IMR-90 (cell line): ENCODE measurements at regions not wholly inside any gene's neighbourhood (a gene's known extent, or its start where the extent isn't known, plus 50 kb on each side); places are given as distances from the start of the nearest gene placed in this dataset.

Source experiments
- ATAC-seq: fragments of 200-7000 bp; cut with Tn5 transposase; 2 replicates; pipeline ENCODE4 v1.9.1; 2020; ENCODE audit warnings: low read depth, mild to moderate bottlenecking, moderate library complexity
- BruUV-seq: library from RNA; stranded (reverse); fragments of 400-500 nt; replicated peaks from 2 replicates; lab custom pipeline; 2021; lab: Mats Ljungman, UMichigan
- CTCF ChIA-PET: fragments of 300-600 bp; formaldehyde crosslinking; extraction: SDS; loops from one replicate; lab custom pipeline; 2021; ENCODE audit warnings: antibody characterized with exemption; lab: Yijun Ruan, JAX
- POLR2A ChIA-PET: fragments of 300-600 bp; sonication (Branson Sonifier 250); formaldehyde crosslinking; loops from one replicate; lab custom pipeline; 2022; ENCODE audit warnings: antibody characterized with exemption; ENCODE audit not compliant: unreplicated experiment; lab: Charles Lee
- DNase-seq: peaks from one replicate; pipeline ENCODE4 v3.0.0; 2013
- H2AFZ ChIP-seq: replicated peaks from 2 replicates; pipeline ENCODE3; 2013; ENCODE audit warnings: low read length, mild to moderate bottlenecking; ENCODE audit not compliant: poor library complexity
- H2AK5ac ChIP-seq: 2 replicates; pipeline ENCODE4 v1.6.1; 2013; ENCODE audit warnings: low read depth, low read length, inconsistent platforms
- H2AK9ac ChIP-seq: replicated peaks from 2 replicates; pipeline ENCODE3; 2013; ENCODE audit warnings: mild to moderate bottlenecking, low read depth, low read length, moderate library complexity; ENCODE audit not compliant: poor library complexity
- H2BK120ac ChIP-seq: 2 replicates; pipeline ENCODE4 v1.6.1; 2013; ENCODE audit warnings: low read depth, low read length, inconsistent platforms
- H2BK15ac ChIP-seq: 3 replicates; pipeline ENCODE4 v1.6.1; 2013; ENCODE audit warnings: low read depth, low read length, inconsistent platforms
- H2BK20ac ChIP-seq: 2 replicates; pipeline ENCODE4 v1.6.1; 2013; ENCODE audit warnings: low read depth, mild to moderate bottlenecking, inconsistent platforms, low read length, moderate library complexity
- H2BK5ac ChIP-seq: 2 replicates; pipeline ENCODE4 v1.6.1; 2013; ENCODE audit warnings: mild to moderate bottlenecking, low read depth, low read length, inconsistent platforms; ENCODE audit not compliant: poor library complexity, severe bottlenecking
- H3K14ac ChIP-seq: replicated peaks from 2 replicates; pipeline ENCODE4 v1.6.1; 2013; ENCODE audit warnings: low read depth, low read length, inconsistent platforms
- H3K18ac ChIP-seq: 2 replicates; pipeline ENCODE4 v1.6.1; 2013; ENCODE audit warnings: low read depth, low read length, control low read depth
- H3K23ac ChIP-seq: 2 replicates; pipeline ENCODE4 v1.6.1; 2013; ENCODE audit warnings: low read depth, low read length, inconsistent platforms
- H3K27ac ChIP-seq: 2 replicates; pipeline ENCODE4 v1.5.1; 2013; ENCODE audit warnings: mild to moderate bottlenecking, control low read depth, low read length; ENCODE audit not compliant: insufficient read depth
- H3K27me3 ChIP-seq: 2 replicates; pipeline ENCODE4 v1.6.1; 2013; ENCODE audit warnings: low read length; ENCODE audit not compliant: control insufficient read depth, insufficient read depth
- H3K36me3 ChIP-seq: 2 replicates; pipeline ENCODE4 v1.6.1; 2013; ENCODE audit warnings: low read length, mixed read lengths; ENCODE audit not compliant: control insufficient read depth, insufficient read depth
- H3K4ac ChIP-seq: 2 replicates; pipeline ENCODE4 v1.6.1; 2013; ENCODE audit warnings: low read depth, low read length, inconsistent platforms
- H3K4me1 ChIP-seq: 2 replicates; pipeline ENCODE4 v1.6.1; 2013; ENCODE audit warnings: low read length, mixed read lengths; ENCODE audit not compliant: control insufficient read depth, insufficient read depth
- H3K4me2 ChIP-seq: 2 replicates; pipeline ENCODE4 v1.6.1; 2013; ENCODE audit warnings: low read depth, mild to moderate bottlenecking, control low read depth, low read length, moderate library complexity
- H3K4me3 ChIP-seq: 2 replicates; pipeline ENCODE4 v1.5.1; 2013; ENCODE audit warnings: low read depth, mild to moderate bottlenecking, control low read depth, low read length, moderate library complexity; ENCODE audit not compliant: insufficient read depth
- H3K56ac ChIP-seq: 2 replicates; pipeline ENCODE4 v1.6.1; 2013; ENCODE audit warnings: low read length, inconsistent platforms; ENCODE audit not compliant: insufficient read depth; ENCODE audit errors: extremely low read depth
- H3K79me1 ChIP-seq, 2 experiments: 2 replicates each; pipeline ENCODE4 v1.6.1; 2013; ENCODE audit warnings: low read length in 2 of 2, inconsistent platforms in 1 of 2, low read depth in 1 of 2
- H3K9ac ChIP-seq: 2 replicates; pipeline ENCODE4 v1.6.1; 2013; ENCODE audit warnings: low read depth, low read length, control low read depth
- H3K9me1 ChIP-seq: 2 replicates; pipeline ENCODE4 v1.6.1; 2013; ENCODE audit warnings: low read length, inconsistent platforms; ENCODE audit not compliant: insufficient read depth
- H3K9me3 ChIP-seq: 2 replicates; pipeline ENCODE4 v1.6.1; 2013; ENCODE audit warnings: low read length; ENCODE audit not compliant: control insufficient read depth, insufficient read depth
- H4K20me1 ChIP-seq: 2 replicates; pipeline ENCODE4 v1.6.1; 2013; ENCODE audit warnings: low read length, inconsistent platforms; ENCODE audit not compliant: insufficient read depth
- H4K5ac ChIP-seq: 2 replicates; pipeline ENCODE4 v1.6.1; 2013; ENCODE audit warnings: mild to moderate bottlenecking, low read depth, low read length, control low read depth
- H4K8ac ChIP-seq, 2 experiments: 2 replicates each; pipeline ENCODE4 v1.6.1; 2013; ENCODE audit warnings: low read depth in 2 of 2, low read length in 2 of 2, control low read depth in 1 of 2, inconsistent platforms in 1 of 2
- H4K91ac ChIP-seq: 2 replicates; pipeline ENCODE4 v1.6.1; 2013; ENCODE audit warnings: low read depth, low read length, inconsistent platforms; ENCODE audit not compliant: insufficient read depth
- BHLHE40 ChIP-seq: fragments of 150-350 bp; IDR thresholded peaks from 2 replicates; pipeline ENCODE4 v1.6.1; 2016; ENCODE audit warnings: mild to moderate bottlenecking, low read depth, low read length
- CEBPB ChIP-seq: IDR thresholded peaks from 2 replicates; pipeline ENCODE4 v1.6.1; 2012; ENCODE audit warnings: low read depth, low read length, improper control_type of control experiment
- CHD1 ChIP-seq: IDR thresholded peaks from 2 replicates; pipeline ENCODE4 v1.6.1; 2012; ENCODE audit warnings: low read depth, low read length, improper control_type of control experiment
- FOS ChIP-seq: fragments of 150-350 bp; IDR thresholded peaks from 2 replicates; pipeline ENCODE4 v1.6.1; 2016; ENCODE audit warnings: low read depth, low read length
- MAFK ChIP-seq: IDR thresholded peaks from 2 replicates; pipeline ENCODE4 v1.6.1; 2012; ENCODE audit warnings: low read depth, low read length, improper control_type of control experiment
- MAZ ChIP-seq: IDR thresholded peaks from 2 replicates; pipeline ENCODE4 v1.6.1; 2012; ENCODE audit warnings: low read depth, mild to moderate bottlenecking, low read length, improper control_type of control experiment, moderate library complexity, borderline replicate concordance
- MXI1 ChIP-seq: IDR thresholded peaks from 2 replicates; pipeline ENCODE4 v1.6.1; 2012; ENCODE audit warnings: low read depth, mild to moderate bottlenecking, low read length, moderate library complexity, borderline replicate concordance
- NFE2L2 ChIP-seq: fragments of 150-350 bp; IDR thresholded peaks from 2 replicates; pipeline ENCODE4 v1.6.1; 2016; ENCODE audit warnings: low read depth, mild to moderate bottlenecking, low read length
- POLR2A ChIP-seq: IDR thresholded peaks from 2 replicates; pipeline ENCODE4 v1.6.1; 2012; ENCODE audit warnings: mild to moderate bottlenecking, low read depth, low read length
- RAD21 ChIP-seq: IDR thresholded peaks from 2 replicates; pipeline ENCODE4 v1.6.1; 2012; ENCODE audit warnings: low read length, improper control_type of control experiment
- RCOR1 ChIP-seq: IDR thresholded peaks from 2 replicates; pipeline ENCODE4 v1.6.1; 2012; ENCODE audit warnings: mild to moderate bottlenecking, low read length, improper control_type of control experiment; ENCODE audit not compliant: insufficient replicate concordance
- RFX5 ChIP-seq: IDR thresholded peaks from 2 replicates; pipeline ENCODE4 v1.8.0; 2012; ENCODE audit warnings: low read depth, mild to moderate bottlenecking, low read length, moderate library complexity
- SMC3 ChIP-seq: fragments of 150-350 bp; IDR thresholded peaks from 2 replicates; pipeline ENCODE4 v1.6.1; 2016; ENCODE audit warnings: low read depth, mild to moderate bottlenecking, antibody characterized with exemption, low read length, moderate library complexity
- WGBS, 2 experiments: methylation state at CpG; one replicate each; pipeline versions ENCODE4 v1.1.5 to v1.1.7; 2013; ENCODE audit warnings: missing lambda C conversion rate in 2 of 2; ENCODE audit not compliant: insufficient read length in 1 of 2; ENCODE audit errors: extremely low coverage in 2 of 2; 5-methylcytosine and 5-hydroxymethylcytosine counted together
- dilution Hi-C: fragments of 300-500 bp; cut with HindIII; formaldehyde crosslinking; loops from one replicate; pipeline ENCODE4 v1.14.3; 2018; ENCODE audit warnings: low sequenced_read_pairs; ENCODE audit not compliant: unreplicated experiment
- in situ Hi-C: fragments of 300-500 bp; cut with MboI; formaldehyde crosslinking; loops from 3 replicates; pipeline ENCODE4 v1.14.3; 2019; ENCODE audit warnings: low sequenced_read_pairs, inconsistent platforms, mixed read lengths
- intact Hi-C: fragments of 100-400 bp; cut with micrococcal nuclease; formaldehyde crosslinking; loops from 2 replicates; pipeline ENCODE4 v1.10.0; 2022
- TF ChIP-seq, protein P1 (sequence below): fragments of 150-350 bp; IDR thresholded peaks from 2 replicates; pipeline ENCODE4 v1.6.1; 2016; ENCODE audit warnings: low read depth, mild to moderate bottlenecking, low read length, moderate library complexity, borderline replicate concordance
- TF ChIP-seq, protein P2 (sequence below): fragments of 150-350 bp; IDR thresholded peaks from 2 replicates; pipeline ENCODE4 v1.6.1; 2017; ENCODE audit warnings: mild to moderate bottlenecking, antibody characterized with exemption, low read length, low read depth
- TF ChIP-seq, protein P3 (sequence below): conservative IDR thresholded peaks from 2 replicates; pipeline ENCODE4 v1.5.1; 2012; ENCODE audit warnings: mild to moderate bottlenecking, low read depth, low read length, improper control_type of control experiment

DNA sequence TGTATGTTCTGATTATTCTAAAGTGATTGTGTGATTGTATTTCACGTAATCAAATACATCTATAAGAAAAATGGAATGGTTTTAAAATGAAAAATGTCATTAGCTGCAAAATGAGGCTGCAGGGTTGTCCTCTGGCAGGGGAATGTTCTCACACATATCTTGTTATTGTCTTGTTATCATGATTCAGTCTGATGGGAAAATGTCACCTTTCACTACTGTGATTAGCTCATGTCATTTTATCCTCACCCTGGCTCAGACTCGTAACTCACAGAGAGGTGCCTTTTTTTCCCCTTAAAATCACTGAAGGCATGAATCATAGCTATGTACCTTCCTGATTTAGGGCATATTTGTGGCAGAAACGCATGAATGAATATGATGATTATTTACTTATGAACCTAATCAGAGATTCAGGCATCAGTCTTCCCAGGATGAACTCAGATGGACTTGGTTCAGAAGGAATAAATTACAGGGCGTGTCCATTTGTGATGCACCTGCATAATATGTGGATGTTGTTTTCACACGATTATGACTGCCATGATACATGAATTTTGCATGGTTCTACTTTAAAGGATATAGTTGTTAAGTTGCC, 1339.2 kb downstream of the AACS start:
- H3K18ac ChIP-seq = no peak overlapping the region
- no peaks in the 10 kb centered on the region for H3K9me1 ChIP-seq
- no peak overlapping the region for H2AK5ac ChIP-seq
- no peak overlapping the region for H2AK9ac ChIP-seq
- H3K4ac ChIP-seq = no peak overlapping the region
- H3K4me1 ChIP-seq = no peaks in the 10 kb centered on the region
- no peak overlapping the region for H4K5ac ChIP-seq
- no peak overlapping the region for H2BK5ac ChIP-seq
- CTCF ChIA-PET = no interaction called here
- H3K9ac ChIP-seq = no peak overlapping the region
- no peaks in the 10 kb centered on the region for H3K79me1 ChIP-seq
- H3K27ac ChIP-seq = no peak overlapping the region
- no peaks in the 10 kb centered on the region for H3K27me3 ChIP-seq
- no peak overlapping the region for H3K56ac ChIP-seq
- no peaks in the 10 kb centered on the region for H4K20me1 ChIP-seq
- H3K4me2 ChIP-seq = no peak overlapping the region
- dilution Hi-C loops (no loop called here), intact Hi-C loops (no loop called here), in situ Hi-C loops (no loop called here)
- no peak overlapping the region for H3K14ac ChIP-seq
- POLR2A ChIA-PET = no interaction called here
- ATAC-seq = no peak
- no peak overlapping the region for H3K23ac ChIP-seq
- WGBS, 2 experiments = no CpG with 5 or more reads among the region's 5 CpGs
- H2BK20ac ChIP-seq = no peak overlapping the region
- no peak overlapping the region for H4K91ac ChIP-seq
- H4K8ac ChIP-seq = no peak overlapping the region
- H2BK15ac ChIP-seq = no peak overlapping the region
- no peak for DNase-seq
- no peak overlapping the region for H2AFZ ChIP-seq
- no peak overlapping the region for H2BK120ac ChIP-seq
- BruUV-seq = no TSS peak
- no peaks in the 10 kb centered on the region for H3K36me3 ChIP-seq
- TF ChIP-seq, protein P1, sequence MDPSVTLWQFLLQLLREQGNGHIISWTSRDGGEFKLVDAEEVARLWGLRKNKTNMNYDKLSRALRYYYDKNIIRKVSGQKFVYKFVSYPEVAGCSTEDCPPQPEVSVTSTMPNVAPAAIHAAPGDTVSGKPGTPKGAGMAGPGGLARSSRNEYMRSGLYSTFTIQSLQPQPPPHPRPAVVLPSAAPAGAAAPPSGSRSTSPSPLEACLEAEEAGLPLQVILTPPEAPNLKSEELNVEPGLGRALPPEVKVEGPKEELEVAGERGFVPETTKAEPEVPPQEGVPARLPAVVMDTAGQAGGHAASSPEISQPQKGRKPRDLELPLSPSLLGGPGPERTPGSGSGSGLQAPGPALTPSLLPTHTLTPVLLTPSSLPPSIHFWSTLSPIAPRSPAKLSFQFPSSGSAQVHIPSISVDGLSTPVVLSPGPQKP = no peak
- TF ChIP-seq POLR2A (no peak), RAD21 (no peak), CHD1 (no peak), CEBPB (no peak), RFX5 (no peak), SMC3 (no peak), MAZ (no peak), FOS (no peak), MAFK (no peak), RCOR1 (no peak), MXI1 (no peak), BHLHE40 (no peak), NFE2L2 (no peak)
- TF ChIP-seq, protein P2, sequence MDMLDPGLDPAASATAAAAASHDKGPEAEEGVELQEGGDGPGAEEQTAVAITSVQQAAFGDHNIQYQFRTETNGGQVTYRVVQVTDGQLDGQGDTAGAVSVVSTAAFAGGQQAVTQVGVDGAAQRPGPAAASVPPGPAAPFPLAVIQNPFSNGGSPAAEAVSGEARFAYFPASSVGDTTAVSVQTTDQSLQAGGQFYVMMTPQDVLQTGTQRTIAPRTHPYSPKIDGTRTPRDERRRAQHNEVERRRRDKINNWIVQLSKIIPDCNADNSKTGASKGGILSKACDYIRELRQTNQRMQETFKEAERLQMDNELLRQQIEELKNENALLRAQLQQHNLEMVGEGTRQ = no peak
- TF ChIP-seq, protein P3, sequence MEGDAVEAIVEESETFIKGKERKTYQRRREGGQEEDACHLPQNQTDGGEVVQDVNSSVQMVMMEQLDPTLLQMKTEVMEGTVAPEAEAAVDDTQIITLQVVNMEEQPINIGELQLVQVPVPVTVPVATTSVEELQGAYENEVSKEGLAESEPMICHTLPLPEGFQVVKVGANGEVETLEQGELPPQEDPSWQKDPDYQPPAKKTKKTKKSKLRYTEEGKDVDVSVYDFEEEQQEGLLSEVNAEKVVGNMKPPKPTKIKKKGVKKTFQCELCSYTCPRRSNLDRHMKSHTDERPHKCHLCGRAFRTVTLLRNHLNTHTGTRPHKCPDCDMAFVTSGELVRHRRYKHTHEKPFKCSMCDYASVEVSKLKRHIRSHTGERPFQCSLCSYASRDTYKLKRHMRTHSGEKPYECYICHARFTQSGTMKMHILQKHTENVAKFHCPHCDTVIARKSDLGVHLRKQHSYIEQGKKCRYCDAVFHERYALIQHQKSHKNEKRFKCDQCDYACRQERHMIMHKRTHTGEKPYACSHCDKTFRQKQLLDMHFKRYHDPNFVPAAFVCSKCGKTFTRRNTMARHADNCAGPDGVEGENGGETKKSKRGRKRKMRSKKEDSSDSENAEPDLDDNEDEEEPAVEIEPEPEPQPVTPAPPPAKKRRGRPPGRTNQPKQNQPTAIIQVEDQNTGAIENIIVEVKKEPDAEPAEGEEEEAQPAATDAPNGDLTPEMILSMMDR = no peak
- peaks cover 20% of the 10 kb centered on the region for H3K9me3 ChIP-seq
- H3K4me3 ChIP-seq = no peak overlapping the region
